ENCODE measurements at regions not wholly inside any gene's neighbourhood (a gene's known extent, or its start where the extent isn't known, plus 50 kb on each side); places are given as distances from the start of the nearest gene placed in this dataset.

GRCh38 chr7:85529831-85530230 is 343.0 kb upstream of the SEMA3D start:
- no peak for DNase-seq (ENCODE audit: low read depth in 3 of 3, low spot score in 2 of 3)

DNA sequence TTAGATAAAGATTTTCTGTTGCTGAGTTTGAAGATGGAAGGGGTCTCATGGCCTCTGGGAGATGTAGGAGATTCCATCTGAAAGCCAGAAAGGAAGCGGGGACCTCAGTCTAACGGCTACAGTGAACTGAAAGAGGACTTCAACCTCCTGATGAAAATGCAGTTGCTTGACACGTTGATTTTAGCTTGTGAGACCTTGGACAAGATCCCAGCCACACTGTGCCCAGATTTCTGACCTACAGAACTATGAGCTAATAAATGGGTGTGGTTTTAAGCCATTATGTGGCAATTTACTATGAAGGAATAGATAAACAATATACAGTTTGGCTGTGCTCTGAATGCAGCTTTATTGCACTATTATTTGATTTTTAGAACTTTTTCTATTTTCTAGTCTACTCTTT is 342.3 kb upstream of the SEMA3D start:
- DNase-seq (ENCODE audit: low read depth in 3 of 3, low spot score in 2 of 3), result no peak

GRCh38 chr7:85528581-85528980 is 341.7 kb upstream of the SEMA3D start:
- no peak for DNase-seq (ENCODE audit: low read depth in 3 of 3, low spot score in 2 of 3)

- no peak for DNase-seq (ENCODE audit: low read depth in 3 of 3, low spot score in 2 of 3)
These were observed 338.8 kb upstream of the SEMA3D start for GRCh38 chr7:85525676-85526075.

GRCh38 chr7:85522070-85522469 is 335.2 kb upstream of the SEMA3D start:
- DNase-seq (ENCODE audit: low read depth in 3 of 3, low spot score in 2 of 3), result no peak

GRCh38 chr7:85521108-85521694 is 334.3 kb upstream of the SEMA3D start:
- no peak for DNase-seq (ENCODE audit: low read depth in 3 of 3, low spot score in 2 of 3)

- DNase-seq (ENCODE audit: low read depth in 3 of 3, low spot score in 2 of 3), result no peak
These were observed 333.3 kb upstream of the SEMA3D start for GRCh38 chr7:85520175-85520574.

DNA sequence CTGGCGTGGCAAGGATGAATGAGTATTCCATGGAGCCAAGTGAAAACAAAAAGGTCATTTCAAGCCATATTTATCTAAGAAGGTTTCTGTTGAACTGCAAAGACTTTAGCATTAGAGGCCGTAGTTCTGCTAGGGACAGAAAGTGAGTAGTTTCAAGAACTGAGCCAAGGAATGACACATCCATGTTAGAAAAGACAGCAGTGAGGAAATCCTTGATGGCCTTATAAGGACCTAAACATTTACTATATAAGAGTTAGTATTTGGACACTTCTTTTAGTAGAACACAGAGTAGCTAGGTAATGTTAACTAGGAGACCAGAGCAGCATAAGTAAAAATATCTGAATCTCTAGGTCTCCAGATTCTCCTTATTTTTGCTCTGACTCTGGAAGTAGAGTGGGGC is 329.8 kb upstream of the SEMA3D start:
- DNase-seq (ENCODE audit: low read depth in 3 of 3, low spot score in 2 of 3), result no peak

DNA sequence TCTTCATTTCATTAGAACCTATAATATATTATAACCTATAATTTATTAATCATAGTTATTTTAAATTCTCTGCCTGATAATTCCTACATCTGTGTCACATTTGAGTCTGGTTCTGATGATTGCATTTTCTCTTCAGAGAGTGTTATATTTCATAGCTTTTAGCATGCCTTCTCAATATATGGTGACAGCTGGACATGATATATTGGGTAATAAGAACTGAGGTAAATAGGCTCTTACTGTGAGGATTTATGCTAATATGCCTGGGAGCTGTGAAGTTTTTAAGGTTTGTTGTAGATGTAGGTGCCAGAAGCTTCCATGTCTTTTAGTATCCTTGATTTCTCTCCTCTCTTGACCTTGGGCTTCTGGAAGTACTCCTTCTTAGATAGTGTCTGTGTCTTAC is 325.9 kb upstream of the SEMA3D start:
- DNase-seq (ENCODE audit: low read depth in 3 of 3, low spot score in 2 of 3), result no peak

DNA sequence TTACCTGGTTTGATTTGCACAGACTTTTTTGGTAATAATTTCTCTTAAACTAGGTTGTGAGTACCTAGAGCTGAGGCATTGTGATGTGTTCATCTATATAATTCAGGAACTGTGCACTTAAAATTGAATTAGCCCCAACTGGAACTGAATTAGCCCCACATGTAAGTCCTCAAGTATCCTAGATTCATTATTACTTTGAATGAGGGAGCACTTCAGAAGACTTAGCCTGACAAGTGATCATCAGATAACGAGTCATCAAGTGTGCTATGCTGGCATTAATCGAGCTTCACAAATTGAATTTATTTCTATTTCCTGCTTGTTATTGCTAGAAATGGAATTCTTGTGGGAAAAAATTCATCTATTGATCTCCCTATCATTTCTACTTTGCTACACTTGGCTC is 323.4 kb upstream of the SEMA3D start:
- DNase-seq (ENCODE audit: low read depth in 3 of 3, low spot score in 2 of 3), result no peak

DNA sequence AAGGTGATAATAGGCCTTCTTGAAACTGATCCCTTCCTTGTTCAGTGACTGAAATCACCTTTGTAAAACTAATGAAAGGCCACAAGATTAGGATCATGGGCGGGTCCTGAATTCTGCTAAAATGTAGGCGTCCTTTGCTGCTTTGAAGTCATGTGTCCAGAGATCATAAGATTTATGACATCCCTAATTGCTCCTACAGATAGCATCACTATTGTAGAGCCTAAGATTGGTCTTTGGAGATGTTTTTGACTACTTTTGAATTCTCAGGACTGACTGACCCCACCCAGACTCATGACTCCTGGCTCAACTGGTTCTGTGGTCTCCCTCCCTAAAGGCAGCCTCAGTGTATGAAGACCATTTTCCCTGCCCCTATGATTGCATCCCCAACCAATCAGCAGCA is 322.6 kb upstream of the SEMA3D start:
- DNase-seq (ENCODE audit: low read depth in 3 of 3, low spot score in 2 of 3), result no peak

DNA sequence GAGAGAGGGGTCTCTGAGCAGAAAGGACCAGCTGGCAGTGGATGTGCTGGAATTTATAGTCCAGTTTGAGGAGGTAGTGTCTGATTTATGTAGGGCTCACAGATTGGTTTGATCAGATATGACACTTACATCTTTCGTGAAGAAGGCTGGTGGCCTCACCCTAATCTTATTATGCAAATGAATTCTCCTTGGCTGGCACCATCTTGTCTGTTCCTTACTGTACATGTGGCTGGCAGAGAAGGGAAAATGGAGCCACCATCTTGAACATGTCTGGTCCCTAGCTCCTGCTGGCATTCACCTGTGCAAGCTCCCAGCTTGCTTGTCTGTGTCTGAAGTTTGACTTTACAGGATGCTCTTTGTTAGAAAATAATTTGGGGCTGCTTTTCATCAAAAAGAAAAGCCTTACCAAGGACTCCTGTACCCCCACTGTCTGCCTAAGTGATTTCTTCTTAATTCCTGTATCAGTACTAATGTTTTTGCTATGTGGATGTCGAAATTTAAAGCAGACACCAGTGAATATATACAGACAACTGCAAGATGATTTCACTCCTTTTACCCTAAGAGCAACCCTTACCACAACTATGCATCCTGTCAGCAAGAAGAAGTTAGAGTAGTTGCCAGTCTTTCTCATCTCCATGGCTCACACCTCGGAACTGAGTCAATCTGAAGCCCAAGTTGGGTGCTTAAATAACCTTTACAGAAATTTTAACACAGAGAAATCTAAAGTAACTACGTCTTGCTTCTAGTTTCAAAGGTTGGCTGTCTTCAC is 322.0 kb upstream of the SEMA3D start:
- no peak for DNase-seq (ENCODE audit: low read depth in 3 of 3, low spot score in 2 of 3)

GRCh38 chr7:85498031-85498430 is 311.2 kb upstream of the SEMA3D start:
- DNase-seq (ENCODE audit: low read depth in 3 of 3, low spot score in 2 of 3), result peak in 1 of 3 donors; percentile 4

GRCh38 chr7:85489498-85489897 is 302.6 kb upstream of the SEMA3D start:
- no peak for DNase-seq (ENCODE audit: low read depth in 3 of 3, low spot score in 2 of 3)

- no peak for DNase-seq (ENCODE audit: low read depth in 3 of 3, low spot score in 2 of 3)
These were observed 301.6 kb upstream of the SEMA3D start for GRCh38 chr7:85488406-85488805.

DNA sequence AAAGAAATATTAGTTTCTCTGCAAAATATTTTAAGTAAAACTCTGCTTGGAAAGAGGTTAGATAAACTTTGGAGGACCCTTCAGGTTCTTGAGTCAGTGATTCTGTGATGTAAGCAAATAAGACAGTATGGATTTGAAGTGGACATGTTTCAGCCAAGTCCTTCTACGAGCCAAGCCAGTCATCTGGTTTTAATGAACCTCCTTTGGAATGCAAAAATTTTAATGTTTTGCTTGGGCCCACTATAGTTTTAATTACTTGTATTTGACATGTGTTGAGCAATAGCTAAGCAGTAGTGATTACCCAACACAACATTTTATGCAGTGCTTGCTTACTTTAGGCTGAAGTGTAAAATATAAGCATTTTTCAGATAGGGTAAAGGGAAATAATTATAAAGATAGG is 296.3 kb upstream of the SEMA3D start:
- no peak for DNase-seq (ENCODE audit: low read depth in 3 of 3, low spot score in 2 of 3)

- no peak for DNase-seq (ENCODE audit: low read depth in 3 of 3, low spot score in 2 of 3)
These were observed 293.8 kb upstream of the SEMA3D start for GRCh38 chr7:85480666-85481065.

DNA sequence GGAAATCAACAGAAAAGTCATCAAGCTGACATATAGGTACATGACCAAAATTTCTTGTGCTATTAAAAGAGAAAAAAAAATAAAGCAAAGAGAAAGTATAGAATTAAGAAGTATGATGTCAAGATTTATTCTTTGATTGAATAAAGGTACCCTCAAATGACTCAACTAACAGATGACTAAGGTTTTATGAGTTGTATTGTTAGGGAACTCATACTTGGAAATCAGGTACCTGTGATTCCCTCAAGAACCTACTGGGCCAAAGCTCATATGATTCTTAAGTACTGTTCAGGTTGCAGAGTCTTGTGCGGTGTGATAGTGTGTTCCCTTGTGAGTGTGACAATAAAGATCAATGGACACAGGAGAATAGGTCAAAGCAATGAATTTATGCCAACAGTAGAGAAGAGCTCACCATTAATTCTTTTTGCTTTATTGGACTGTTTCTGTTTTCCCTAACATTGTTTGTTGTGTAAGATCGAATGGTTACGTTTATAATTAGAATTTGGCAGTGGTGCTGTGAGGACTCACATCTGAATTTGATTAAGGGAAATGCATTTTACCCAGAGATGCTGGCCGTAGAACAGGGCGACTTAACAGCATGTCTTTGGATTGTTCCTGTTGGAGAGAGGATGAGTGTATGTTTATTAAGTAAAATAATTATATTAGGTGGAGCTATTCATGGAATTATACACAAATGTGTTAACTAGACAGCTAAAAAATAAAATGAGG is 293.2 kb upstream of the SEMA3D start:
- DNase-seq (ENCODE audit: low read depth in 3 of 3, low spot score in 2 of 3), result no peak

GRCh38 chr7:85478530-85478929 is 291.7 kb upstream of the SEMA3D start:
- DNase-seq (ENCODE audit: low read depth in 3 of 3, low spot score in 2 of 3), result no peak

GRCh38 chr7:85475476-85475875 is 288.6 kb upstream of the SEMA3D start:
- no peak for DNase-seq (ENCODE audit: low read depth in 3 of 3, low spot score in 2 of 3)

DNA sequence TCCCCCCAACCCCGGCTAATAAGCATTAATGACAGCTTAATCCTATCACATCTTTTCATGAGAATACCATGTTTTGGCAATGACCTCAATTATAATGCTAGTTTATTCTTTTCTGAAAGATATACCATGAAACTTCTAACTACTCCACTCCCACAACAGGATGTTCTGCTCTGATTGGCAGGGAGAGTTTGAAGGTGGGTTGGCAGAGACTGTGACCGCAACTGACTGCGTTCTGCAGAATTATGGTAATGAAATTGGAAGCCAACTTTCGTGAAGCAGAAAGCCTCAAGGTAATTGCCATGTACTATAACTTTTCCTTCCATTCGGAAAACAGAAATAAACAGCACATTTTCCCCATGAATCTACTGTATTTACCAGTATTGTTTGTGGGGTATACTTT is 288.2 kb upstream of the SEMA3D start:
- DNase-seq (ENCODE audit: low read depth in 3 of 3, low spot score in 2 of 3), result no peak

- no peak for DNase-seq (ENCODE audit: low read depth in 3 of 3, low spot score in 2 of 3)
These were observed 287.4 kb upstream of the SEMA3D start for GRCh38 chr7:85474234-85474633.

All from right renal cortex interstitium (tissue), 3 donors.